ENCODE measurements at regions not wholly inside any gene's neighbourhood (a gene's known extent, or its start where the extent isn't known, plus 50 kb on each side); places are given as distances from the start of the nearest gene placed in this dataset.
A peak's percentile ranks its signal among the peaks of the same experiment; 100 is the strongest.

- Histone ChIP-seq H3K27ac (ENCODE audit: low read depth, low read length, severe bottlenecking) (no peak overlapping the region), H3K9me3 (ENCODE audit: control insufficient read depth, low read length) (no peaks in the 10 kb centered on the region), H3K4me1 (ENCODE audit: control insufficient read depth, insufficient read depth, low read length, poor library complexity, severe bottlenecking) (peaks cover 6% of the 10 kb centered on the region), H3K36me3 (ENCODE audit: control insufficient read depth, insufficient read depth, low read length) (no peaks in the 10 kb centered on the region), H3K4me3 (ENCODE audit: extremely low read depth, insufficient read depth, low read length, poor library complexity, severe bottlenecking) (no peak overlapping the region)
- WGBS, 2 experiments (ENCODE audit: insufficient coverage in 2 of 2): 85 to 92% methylated on average over 6 to 9 of the region's 10 CpGs
Measured at GRCh38 chr1:29697391-29697780, 461.1 kb downstream of the PTPRU start.

DNA sequence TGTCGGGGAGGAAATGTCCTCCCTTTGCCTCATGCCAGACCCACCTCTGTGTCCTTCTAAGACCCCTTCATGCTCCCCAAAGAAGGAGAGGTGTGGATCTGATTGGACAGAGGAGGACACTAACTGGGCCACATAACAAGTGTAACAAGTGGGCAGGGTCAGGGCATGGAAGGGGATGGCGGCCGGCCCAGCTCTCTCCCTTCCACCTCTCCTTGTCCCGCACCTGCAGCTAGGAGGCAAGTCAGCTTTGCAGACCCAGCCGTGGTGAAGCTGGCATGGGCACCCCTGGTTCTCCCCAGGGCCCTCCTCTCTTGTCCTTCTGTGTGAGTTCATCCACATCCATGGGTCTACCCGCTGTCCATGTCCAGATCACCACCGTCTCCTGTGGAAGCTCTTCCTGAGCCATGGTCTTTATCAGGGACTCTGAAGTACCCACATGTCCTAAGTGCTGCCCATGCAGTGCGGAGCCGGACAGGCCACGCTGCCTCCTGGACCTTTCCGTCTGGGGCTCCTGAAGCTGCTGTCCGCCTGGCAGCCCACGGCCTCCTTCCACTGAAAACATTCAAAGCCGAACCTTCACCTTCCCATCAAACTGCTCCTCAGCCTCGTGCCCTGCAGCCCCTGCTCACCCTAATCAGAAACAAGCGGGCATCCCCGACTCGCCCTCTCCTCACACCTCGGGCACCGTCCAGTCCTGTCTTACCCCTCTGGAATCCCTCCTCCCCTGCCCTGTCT is 460.5 kb downstream of the PTPRU start:
- H3K4me1 ChIP-seq (ENCODE audit: control insufficient read depth, insufficient read depth, low read length, poor library complexity, severe bottlenecking): peaks cover 6% of the 10 kb centered on the region
- no peak overlapping the region for H3K27ac ChIP-seq (ENCODE audit: low read depth, low read length, severe bottlenecking)
- no peaks in the 10 kb centered on the region for H3K36me3 ChIP-seq (ENCODE audit: control insufficient read depth, insufficient read depth, low read length)
- no peaks in the 10 kb centered on the region for H3K9me3 ChIP-seq (ENCODE audit: control insufficient read depth, low read length)
- 85 to 94% methylated on average over 16 to 19 of the region's 20 CpGs for WGBS, 2 experiments (ENCODE audit: insufficient coverage in 2 of 2)
- H3K4me3 ChIP-seq (ENCODE audit: extremely low read depth, insufficient read depth, low read length, poor library complexity, severe bottlenecking): no peak overlapping the region

DNA sequence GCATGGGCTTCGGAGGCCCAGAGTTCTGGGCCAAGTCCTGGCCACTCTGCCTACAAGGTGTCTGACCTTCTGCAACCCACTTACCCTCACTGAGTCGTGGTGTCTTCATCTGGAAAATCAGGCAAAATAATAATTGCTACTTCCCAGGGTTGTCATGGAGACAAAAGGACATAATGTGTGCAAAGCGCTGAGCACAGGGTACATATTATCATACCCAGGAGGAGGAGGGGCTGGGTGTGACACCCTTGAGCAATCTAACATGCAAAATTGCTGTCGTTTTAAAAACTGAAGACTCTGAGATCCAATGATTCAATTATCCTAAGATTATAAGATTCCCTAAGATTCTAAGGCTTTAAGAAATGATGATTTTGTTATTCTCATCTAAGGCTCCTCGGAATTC is 459.5 kb downstream of the PTPRU start:
- 81 to 100% methylated on average over 3 of the region's 5 CpGs for WGBS, 2 experiments (ENCODE audit: insufficient coverage in 2 of 2)
- H3K36me3 ChIP-seq (ENCODE audit: control insufficient read depth, insufficient read depth, low read length): no peaks in the 10 kb centered on the region
- peaks cover 6% of the 10 kb centered on the region for H3K4me1 ChIP-seq (ENCODE audit: control insufficient read depth, insufficient read depth, low read length, poor library complexity, severe bottlenecking)
- H3K27ac ChIP-seq (ENCODE audit: low read depth, low read length, severe bottlenecking): no peak overlapping the region
- H3K9me3 ChIP-seq (ENCODE audit: control insufficient read depth, low read length): no peaks in the 10 kb centered on the region
- no peak overlapping the region for H3K4me3 ChIP-seq (ENCODE audit: extremely low read depth, insufficient read depth, low read length, poor library complexity, severe bottlenecking)

DNA sequence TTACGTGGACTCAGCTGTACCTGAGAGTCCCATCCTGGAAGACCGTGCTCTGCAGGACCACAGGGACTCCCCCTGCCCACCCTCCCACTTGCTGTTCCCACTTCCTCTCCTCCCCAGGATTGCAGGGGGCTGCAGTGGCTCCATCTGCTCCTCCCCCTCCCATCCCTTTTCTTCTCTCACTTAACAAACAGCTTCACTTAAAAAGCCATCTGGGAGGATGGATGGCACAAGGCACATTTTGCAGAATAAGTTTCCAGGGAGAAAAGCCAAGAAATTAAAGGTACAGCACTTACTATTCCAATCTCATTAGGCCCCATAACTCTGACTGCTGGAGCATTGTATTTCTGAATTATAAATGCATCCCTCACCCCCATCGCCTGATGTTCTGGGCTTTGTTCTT is 458.7 kb downstream of the PTPRU start:
- Histone ChIP-seq H3K36me3 (ENCODE audit: control insufficient read depth, insufficient read depth, low read length) (no peaks in the 10 kb centered on the region), H3K27ac (ENCODE audit: low read depth, low read length, severe bottlenecking) (no peak overlapping the region), H3K4me1 (ENCODE audit: control insufficient read depth, insufficient read depth, low read length, poor library complexity, severe bottlenecking) (peaks cover 13% of the 10 kb centered on the region), H3K4me3 (ENCODE audit: extremely low read depth, insufficient read depth, low read length, poor library complexity, severe bottlenecking) (no peak overlapping the region), H3K9me3 (ENCODE audit: control insufficient read depth, low read length) (no peaks in the 10 kb centered on the region)
- 63 to 96% methylated on average over 3 of the region's 3 CpGs for WGBS, 2 experiments (ENCODE audit: insufficient coverage in 2 of 2)

DNA sequence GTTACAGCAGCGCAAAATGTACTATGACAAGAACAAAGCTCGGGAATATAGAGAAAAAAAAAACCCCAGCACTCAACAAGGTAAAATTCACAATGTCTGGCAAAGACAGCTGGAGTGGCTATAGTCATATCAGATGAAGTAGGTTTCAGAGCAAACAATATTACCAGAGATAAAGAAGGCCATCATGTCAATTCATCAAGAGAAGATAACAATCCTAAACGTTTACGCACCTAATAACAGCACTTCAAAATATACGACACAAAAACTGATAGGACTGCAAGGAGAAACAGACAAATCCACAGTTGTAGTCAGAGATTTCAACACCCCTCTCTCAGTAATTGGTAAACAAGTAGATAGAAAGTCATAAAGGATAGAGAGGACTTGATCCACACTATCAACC is 455.2 kb downstream of the PTPRU start:
- Histone ChIP-seq H3K9me3 (ENCODE audit: control insufficient read depth, low read length) (no peaks in the 10 kb centered on the region), H3K4me1 (ENCODE audit: control insufficient read depth, insufficient read depth, low read length, poor library complexity, severe bottlenecking) (peaks cover 31% of the 10 kb centered on the region), H3K36me3 (ENCODE audit: control insufficient read depth, insufficient read depth, low read length) (no peaks in the 10 kb centered on the region), H3K27ac (ENCODE audit: low read depth, low read length, severe bottlenecking) (no peak overlapping the region), H3K4me3 (ENCODE audit: extremely low read depth, insufficient read depth, low read length, poor library complexity, severe bottlenecking) (no peak overlapping the region)
- 90 to 100% methylated on average over 2 to 3 of the region's 5 CpGs for WGBS, 2 experiments (ENCODE audit: insufficient coverage in 2 of 2)

- peaks cover 42% of the 10 kb centered on the region for H3K4me1 ChIP-seq (ENCODE audit: control insufficient read depth, insufficient read depth, low read length, poor library complexity, severe bottlenecking)
- H3K9me3 ChIP-seq (ENCODE audit: control insufficient read depth, low read length): no peaks in the 10 kb centered on the region
- WGBS, 2 experiments (ENCODE audit: insufficient coverage in 2 of 2): 87 to 94% methylated on average over 5 to 7 of the region's 9 CpGs
- no peaks in the 10 kb centered on the region for H3K36me3 ChIP-seq (ENCODE audit: control insufficient read depth, insufficient read depth, low read length)
- no peak overlapping the region for H3K27ac ChIP-seq (ENCODE audit: low read depth, low read length, severe bottlenecking)
- H3K4me3 ChIP-seq (ENCODE audit: extremely low read depth, insufficient read depth, low read length, poor library complexity, severe bottlenecking): no peak overlapping the region
Measured at GRCh38 chr1:29690156-29690555, 453.8 kb downstream of the PTPRU start.

DNA sequence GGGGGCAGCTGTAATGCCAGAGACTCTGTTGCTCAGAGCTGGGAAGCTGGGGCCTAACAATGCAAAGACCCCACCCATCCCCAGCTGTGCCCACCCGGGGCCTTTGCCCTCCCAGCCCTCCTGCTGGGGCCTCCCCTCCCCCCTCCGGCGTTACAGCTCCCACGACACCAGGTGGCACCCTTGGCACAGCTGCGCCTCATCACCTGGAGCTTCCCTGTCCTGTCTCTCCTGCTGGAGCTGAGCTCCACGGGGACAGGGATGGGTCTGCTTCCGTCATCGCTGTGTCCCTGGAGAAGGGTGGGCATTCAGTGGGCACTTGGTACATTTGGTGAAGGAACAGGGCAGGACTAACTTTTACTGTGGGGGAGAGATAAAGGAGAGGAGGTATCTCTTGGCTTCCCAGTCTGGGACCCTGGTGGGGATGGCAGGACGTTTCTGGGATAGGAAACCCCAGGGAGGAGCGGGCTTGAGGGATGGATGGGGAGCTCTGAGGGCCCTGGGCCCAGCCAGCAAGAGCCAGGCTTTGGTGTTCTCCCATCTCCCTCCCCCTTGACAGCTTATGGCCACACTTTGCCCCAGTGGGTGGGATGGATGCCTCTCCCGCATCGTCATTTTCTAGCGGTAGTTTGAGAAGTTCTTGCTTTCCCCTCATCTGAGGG is 453.2 kb downstream of the PTPRU start:
- Histone ChIP-seq H3K36me3 (ENCODE audit: control insufficient read depth, insufficient read depth, low read length) (no peaks in the 10 kb centered on the region), H3K9me3 (ENCODE audit: control insufficient read depth, low read length) (no peaks in the 10 kb centered on the region), H3K4me1 (ENCODE audit: control insufficient read depth, insufficient read depth, low read length, poor library complexity, severe bottlenecking) (peaks cover 43% of the 10 kb centered on the region), H3K27ac (ENCODE audit: low read depth, low read length, severe bottlenecking) (peak overlapping the region; percentile 87), H3K4me3 (ENCODE audit: extremely low read depth, insufficient read depth, low read length, poor library complexity, severe bottlenecking) (no peak overlapping the region)
- 82 to 92% methylated on average over 6 to 8 of the region's 13 CpGs for WGBS, 2 experiments (ENCODE audit: insufficient coverage in 2 of 2)

- Histone ChIP-seq H3K9me3 (ENCODE audit: control insufficient read depth, low read length) (no peaks in the 10 kb centered on the region), H3K27ac (ENCODE audit: low read depth, low read length, severe bottlenecking) (peak overlapping the region; percentile 87), H3K4me3 (ENCODE audit: extremely low read depth, insufficient read depth, low read length, poor library complexity, severe bottlenecking) (no peak overlapping the region), H3K36me3 (ENCODE audit: control insufficient read depth, insufficient read depth, low read length) (no peaks in the 10 kb centered on the region), H3K4me1 (ENCODE audit: control insufficient read depth, insufficient read depth, low read length, poor library complexity, severe bottlenecking) (peaks cover 43% of the 10 kb centered on the region)
- 61 to 63% methylated on average over 10 to 11 of the region's 14 CpGs for WGBS, 2 experiments (ENCODE audit: insufficient coverage in 2 of 2)
Measured at GRCh38 chr1:29688471-29689365, 452.4 kb downstream of the PTPRU start.

DNA sequence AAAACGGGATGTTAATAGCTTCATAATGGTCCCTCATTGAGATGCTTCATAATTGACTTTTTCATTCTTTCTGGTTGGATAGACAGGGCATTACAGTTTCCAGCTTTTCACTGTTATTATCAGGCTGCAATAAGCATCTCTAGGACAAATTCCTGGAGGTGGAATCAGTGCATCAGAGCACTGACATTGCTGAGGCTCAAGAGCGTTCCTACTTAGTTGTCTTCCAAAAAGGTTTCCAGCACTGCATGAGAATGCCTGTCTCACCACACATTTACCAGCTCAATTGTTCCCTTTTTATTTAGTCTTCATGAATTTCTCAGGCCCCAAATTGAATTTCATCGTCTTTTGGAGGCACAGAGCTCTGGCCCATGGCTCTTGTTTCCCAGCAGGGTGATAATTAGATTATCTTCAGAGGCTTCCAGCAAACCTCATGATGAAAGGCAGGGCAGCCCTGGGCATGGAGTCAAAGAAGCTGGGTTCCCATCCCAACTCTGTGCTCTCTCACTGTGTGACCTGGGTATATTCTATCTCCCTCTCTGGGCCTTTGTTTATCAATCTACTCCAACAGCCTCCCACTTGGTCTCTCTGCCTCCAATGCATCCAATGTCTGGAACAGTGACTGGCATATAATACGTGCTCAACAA is 451.4 kb downstream of the PTPRU start:
- peaks cover 48% of the 10 kb centered on the region for H3K4me1 ChIP-seq (ENCODE audit: control insufficient read depth, insufficient read depth, low read length, poor library complexity, severe bottlenecking)
- H3K36me3 ChIP-seq (ENCODE audit: control insufficient read depth, insufficient read depth, low read length): no peaks in the 10 kb centered on the region
- H3K9me3 ChIP-seq (ENCODE audit: control insufficient read depth, low read length): no peaks in the 10 kb centered on the region
- no peak overlapping the region for H3K4me3 ChIP-seq (ENCODE audit: extremely low read depth, insufficient read depth, low read length, poor library complexity, severe bottlenecking)
- H3K27ac ChIP-seq (ENCODE audit: low read depth, low read length, severe bottlenecking): peak overlapping the region; percentile 87
- WGBS, 2 experiments (ENCODE audit: insufficient coverage in 2 of 2): 83 to 88% methylated on average over 3 to 4 of the region's 4 CpGs

DNA sequence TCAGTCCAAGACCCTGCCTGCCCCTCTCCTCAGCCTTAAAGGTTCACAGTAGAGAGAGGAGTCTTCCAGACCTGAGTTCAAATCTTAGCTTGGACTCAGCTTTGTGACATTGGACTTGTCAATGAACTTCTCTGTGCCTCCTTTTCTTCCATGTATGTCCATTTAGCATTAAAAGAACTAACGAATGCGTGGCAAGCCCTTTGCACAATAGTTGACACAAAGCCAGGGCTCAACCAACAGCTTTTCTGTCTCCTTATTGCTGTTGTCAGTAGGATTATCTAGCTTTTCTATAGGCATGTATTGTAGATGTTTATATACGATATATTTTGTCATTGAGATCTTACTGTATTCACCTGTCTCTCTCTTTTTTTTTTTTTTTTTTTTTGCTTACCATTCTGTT is 450.8 kb downstream of the PTPRU start:
- Histone ChIP-seq H3K27ac (ENCODE audit: low read depth, low read length, severe bottlenecking) (no peak overlapping the region), H3K36me3 (ENCODE audit: control insufficient read depth, insufficient read depth, low read length) (no peaks in the 10 kb centered on the region), H3K4me3 (ENCODE audit: extremely low read depth, insufficient read depth, low read length, poor library complexity, severe bottlenecking) (no peak overlapping the region), H3K9me3 (ENCODE audit: control insufficient read depth, low read length) (no peaks in the 10 kb centered on the region), H3K4me1 (ENCODE audit: control insufficient read depth, insufficient read depth, low read length, poor library complexity, severe bottlenecking) (peaks cover 53% of the 10 kb centered on the region)
- 76 to 94% methylated on average over 2 of the region's 3 CpGs for WGBS, 2 experiments (ENCODE audit: insufficient coverage in 2 of 2)

Measured in mesodermal cell (in vitro differentiated cells).